ENCODE measurements at regions not wholly inside any gene's neighbourhood (a gene's known extent, or its start where the extent isn't known, plus 50 kb on each side); places are given as distances from the start of the nearest gene placed in this dataset.

DNA sequence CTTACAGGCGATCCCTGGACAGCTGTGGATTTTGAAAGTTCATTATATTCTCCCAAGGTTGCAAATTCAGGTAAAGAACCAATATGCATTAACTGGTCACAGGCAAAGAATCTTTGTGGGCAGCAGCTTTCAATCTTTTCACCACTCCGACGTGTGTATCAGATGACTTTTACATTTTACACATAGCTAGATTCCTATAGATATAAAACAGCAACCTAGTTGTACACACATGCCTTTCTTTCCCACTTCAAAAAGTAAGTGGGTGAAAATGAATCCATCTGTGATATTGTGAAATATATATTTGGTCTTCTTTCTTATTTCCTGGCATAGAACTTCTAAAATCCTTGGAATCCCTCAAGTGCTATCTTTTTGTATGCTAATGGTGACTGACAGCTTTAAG lies 72.5 kb downstream of the SCG2 start:
- no peak overlapping the region for H3K4me3 ChIP-seq
- TF ChIP-seq CTCF (IDR thresholded peaks at IDR 0.05), result no peak

GRCh38 chr2:223530811-223531210 lies 71.3 kb downstream of the SCG2 start:
- no peak overlapping the region for H3K27ac ChIP-seq
- H3K4me1 ChIP-seq (ENCODE audit: control insufficient read depth in 1 of 2, low read depth in 2 of 2), result no peaks in the 10 kb centered on the region
- ATAC-seq (ENCODE audit: insufficient number of reproducible peaks, low FRiP score, low read depth), result no peak
- H3K36me3 ChIP-seq, result no peaks in the 10 kb centered on the region
- no peak overlapping the region for H3K4me3 ChIP-seq
- H3K27me3 ChIP-seq (replicated peaks; ENCODE audit: insufficient read depth), result no peaks in the 10 kb centered on the region
- no peak for TF ChIP-seq CTCF (IDR thresholded peaks at IDR 0.05)
- H3K9me3 ChIP-seq, result no peaks in the 10 kb centered on the region
- no peak for DNase-seq (ENCODE audit: low spot score)

More for the DNA sequence above, 72.5 kb downstream of the SCG2 start:
- Histone ChIP-seq H3K27me3 (replicated peaks; ENCODE audit: insufficient read depth) (no peaks in the 10 kb centered on the region), H3K27ac (no peak overlapping the region), H3K9me3 (no peaks in the 10 kb centered on the region), H3K36me3 (no peaks in the 10 kb centered on the region), H3K4me1 (ENCODE audit: control insufficient read depth in 1 of 2, low read depth in 2 of 2) (no peaks in the 10 kb centered on the region)
- no peak for ATAC-seq (ENCODE audit: insufficient number of reproducible peaks, low FRiP score, low read depth)
- no peak for DNase-seq (ENCODE audit: low spot score)

DNA sequence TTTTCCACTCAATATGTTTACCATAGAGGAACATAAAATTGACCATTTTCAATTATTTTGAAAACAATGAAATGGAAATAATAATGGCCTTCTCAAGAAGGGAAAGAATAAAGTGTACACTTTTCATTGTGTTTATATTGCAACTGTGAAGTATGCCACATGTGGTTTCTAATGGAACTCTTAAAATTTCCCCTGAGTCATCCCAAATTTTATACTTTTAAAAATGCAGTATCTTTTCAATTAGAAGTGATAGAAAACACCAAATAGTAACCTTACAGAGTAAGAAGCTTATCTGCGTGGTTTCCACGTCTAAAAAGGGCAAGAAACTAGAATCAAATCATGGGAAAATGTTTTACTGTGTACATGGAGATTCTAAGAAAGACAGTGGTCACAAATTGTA lies 70.0 kb downstream of the SCG2 start:
- ATAC-seq (ENCODE audit: insufficient number of reproducible peaks, low FRiP score, low read depth) (no peak), DNase-seq (ENCODE audit: low spot score) (no peak)
- Histone ChIP-seq H3K36me3 (no peaks in the 10 kb centered on the region), H3K27ac (no peak overlapping the region), H3K27me3 (replicated peaks; ENCODE audit: insufficient read depth) (no peaks in the 10 kb centered on the region), H3K4me3 (no peak overlapping the region), H3K9me3 (no peaks in the 10 kb centered on the region), H3K4me1 (ENCODE audit: control insufficient read depth in 1 of 2, low read depth in 2 of 2) (no peaks in the 10 kb centered on the region)
- TF ChIP-seq CTCF (IDR thresholded peaks at IDR 0.05), result no peak

DNA sequence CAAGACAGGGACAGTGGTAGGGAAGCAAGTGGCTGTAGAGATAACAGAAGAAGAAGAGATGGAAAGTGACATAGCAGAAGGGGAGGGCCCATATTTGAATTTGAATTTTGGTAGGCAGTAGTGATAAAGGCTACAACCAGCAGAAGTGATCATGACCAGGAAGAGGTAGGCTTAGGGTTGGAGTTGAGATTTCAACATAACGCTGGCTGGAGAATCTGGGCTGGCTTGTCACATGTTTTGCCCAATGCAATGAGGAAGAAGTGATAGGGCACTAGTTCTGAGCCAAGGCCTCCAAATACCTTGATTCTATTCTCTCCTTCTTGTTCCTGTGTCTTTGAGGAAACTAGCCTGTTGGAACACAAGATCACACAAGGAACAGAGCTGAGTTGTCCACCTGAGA lies 69.4 kb downstream of the SCG2 start:
- H3K9me3 ChIP-seq, result no peaks in the 10 kb centered on the region
- H3K36me3 ChIP-seq, result no peaks in the 10 kb centered on the region
- DNase-seq (ENCODE audit: low spot score) (no peak), ATAC-seq (ENCODE audit: insufficient number of reproducible peaks, low FRiP score, low read depth) (no peak)
- no peaks in the 10 kb centered on the region for H3K4me1 ChIP-seq (ENCODE audit: control insufficient read depth in 1 of 2, low read depth in 2 of 2)
- H3K4me3 ChIP-seq, result no peak overlapping the region
- H3K27ac ChIP-seq, result no peak overlapping the region
- no peaks in the 10 kb centered on the region for H3K27me3 ChIP-seq (replicated peaks; ENCODE audit: insufficient read depth)
- no peak for TF ChIP-seq CTCF (IDR thresholded peaks at IDR 0.05)

DNA sequence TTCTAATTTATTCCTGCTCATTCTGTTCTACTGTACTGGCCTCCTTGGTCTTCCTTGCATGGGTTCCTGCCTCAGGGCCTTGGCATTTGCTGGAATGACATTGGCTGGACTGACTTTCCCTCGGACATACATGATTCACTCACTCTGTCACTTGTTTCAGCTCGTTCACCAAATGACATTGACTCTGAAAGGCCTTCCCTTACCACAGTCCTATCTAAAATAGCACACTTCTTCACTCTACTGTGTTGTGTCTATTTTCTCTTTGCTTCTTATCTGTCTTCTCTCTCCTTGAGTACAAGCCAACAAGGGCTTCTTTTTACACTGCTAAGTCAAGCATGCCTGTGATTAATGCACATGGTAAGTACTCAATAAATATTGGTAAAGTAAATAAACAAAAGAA lies 65.6 kb downstream of the SCG2 start:
- DNase-seq (ENCODE audit: low spot score) (no peak), ATAC-seq (ENCODE audit: insufficient number of reproducible peaks, low FRiP score, low read depth) (no peak)
- TF ChIP-seq CTCF (IDR thresholded peaks at IDR 0.05), result no peak
- Histone ChIP-seq H3K4me1 (ENCODE audit: control insufficient read depth in 1 of 2, low read depth in 2 of 2) (peaks cover 0 to 16% of the 10 kb centered on the region in 2 donors), H3K36me3 (no peaks in the 10 kb centered on the region), H3K27ac (no peak overlapping the region), H3K4me3 (no peak overlapping the region), H3K27me3 (replicated peaks; ENCODE audit: insufficient read depth) (no peaks in the 10 kb centered on the region), H3K9me3 (no peaks in the 10 kb centered on the region)

Data from thoracic aorta (tissue), 2 donors.